HCT116 (cell line): ENCODE measurements at regions not wholly inside any gene's neighbourhood (a gene's known extent, or its start where the extent isn't known, plus 50 kb on each side); places are given as distances from the start of the nearest gene placed in this dataset.

Source experiments
- ATAC-seq: fragments of 200-7000 bp; cut with Tn5 transposase; 2 replicates; pipeline ENCODE4 v1.9.1; 2020; ENCODE audit warnings: mild to moderate bottlenecking, moderate library complexity
- BruUV-seq: library from RNA; stranded (reverse); fragments of 400-500 nt; replicated peaks from 2 replicates; lab custom pipeline; 2021; lab: Mats Ljungman, UMichigan
- CTCF ChIA-PET: fragments of 300-600 bp; sonication (Branson Sonifier 250); formaldehyde crosslinking; loops from one replicate; lab custom pipeline; 2021; ENCODE audit warnings: antibody characterized with exemption; lab: Charles Lee
- POLR2A ChIA-PET: fragments of 300-600, 350-600 bp; sonication (Branson Sonifier 250); formaldehyde crosslinking; loops from one replicate; lab custom pipeline; 2021; ENCODE audit warnings: antibody characterized with exemption; lab: Charles Lee
- RAD21 ChIA-PET, 2 experiments: fragments of 300-600 bp; sonication (Branson Sonifier 250); formaldehyde crosslinking; loops; one replicate each; lab custom pipeline; 2023; ENCODE audit warnings: low total read pairs in 2 of 2; ENCODE audit not compliant: uncharacterized antibody in 2 of 2, unreplicated experiment in 2 of 2, low non-redundant PET in 1 of 2; lab: Charles Lee
- DNase-seq: peaks from one replicate; pipeline ENCODE4 v3.0.0-alpha.2; 2010; ENCODE audit warnings: low read depth, low spot score
- H2AFZ ChIP-seq: fragments of 200-600 bp; shearing (Covaris generic), sonication (generic); 2 replicates; pipeline ENCODE4 v1.6.1; 2017; ENCODE audit warnings: low read depth, mixed run types, mixed read lengths, antibody characterized with exemption, low read length; ENCODE audit not compliant: poor library complexity, severe bottlenecking
- H3K27ac ChIP-seq: 2 replicates; pipeline ENCODE4 v1.5.1; 2012; ENCODE audit warnings: low read depth, low read length
- H3K27me3 ChIP-seq: fragments of 200-600 bp; sonication (generic); 2 replicates; pipeline ENCODE4 v1.6.1; 2016; ENCODE audit warnings: mixed run types, low read length, mixed read lengths; ENCODE audit not compliant: insufficient read depth
- H3K36me3 ChIP-seq, 2 experiments: fragments of 200-500 bp in 1 of 2; fragments of 200-600 bp in 1 of 2; sonication (Bioruptor generic) in 1 of 2; sonication (generic) in 1 of 2; 2 replicates each; pipeline versions ENCODE4 v1.5.1 to v1.6.1; 2014 to 2016; ENCODE audit warnings: low read length in 2 of 2, inconsistent platforms in 1 of 2, mixed read lengths in 1 of 2, mixed run types in 1 of 2; ENCODE audit not compliant: insufficient read depth in 2 of 2, control insufficient read depth in 1 of 2
- H3K4me1 ChIP-seq, 2 experiments: fragments of 200-600 bp in 1 of 2; sonication (generic) in 1 of 2; 2 replicates each; pipeline versions ENCODE4 v1.5.1 to v1.6.1; 2012 to 2017; ENCODE audit warnings: low read length in 2 of 2, inconsistent platforms in 1 of 2, mild to moderate bottlenecking in 1 of 2, mixed read lengths in 1 of 2, mixed run types in 1 of 2, moderate library complexity in 1 of 2; ENCODE audit not compliant: insufficient read depth in 2 of 2, control insufficient read depth in 1 of 2
- H3K4me2 ChIP-seq: fragments of 200-600 bp; sonication (generic); 2 replicates; pipeline ENCODE4 v1.6.1; 2017; ENCODE audit warnings: mixed run types, low read length, mixed read lengths
- H3K4me3 ChIP-seq, 2 experiments: fragments of 200-600 bp in 1 of 2; sonication (generic) in 1 of 2; replicated peaks in 1 of 2; 2 replicates each; pipeline ENCODE4 v1.5.1; 2011 to 2016; ENCODE audit warnings: low read length in 2 of 2, control low read depth in 1 of 2, low read depth in 1 of 2, mild to moderate bottlenecking in 1 of 2, mixed read lengths in 1 of 2, mixed run types in 1 of 2
- H3K79me2 ChIP-seq: fragments of 200-600 bp; sonication (generic); 2 replicates; pipeline ENCODE4 v1.6.1; 2017; ENCODE audit warnings: mild to moderate bottlenecking, mixed run types, low read length, moderate library complexity, mixed read lengths; ENCODE audit not compliant: insufficient read depth
- H3K9ac ChIP-seq: fragments of 200-600 bp; sonication (generic); 2 replicates; pipeline ENCODE4 v1.6.1; 2016; ENCODE audit warnings: low read length, mixed read lengths
- H3K9me2 ChIP-seq: fragments of 200-600 bp; sonication (generic), shearing (Covaris generic); 2 replicates; pipeline ENCODE4 v1.6.1; 2017; ENCODE audit warnings: mixed run types, mild to moderate bottlenecking, moderate library complexity; ENCODE audit not compliant: insufficient read depth
- H3K9me3 ChIP-seq, 2 experiments: fragments of 200-500 bp in 1 of 2; fragments of 200-600 bp in 1 of 2; sonication (Bioruptor generic) in 1 of 2; sonication (generic) in 1 of 2; 2 replicates each; pipeline ENCODE4 v1.6.1; 2014 to 2017; ENCODE audit warnings: low read length in 2 of 2, mixed read lengths in 2 of 2, inconsistent platforms in 1 of 2, low read depth in 1 of 2, mild to moderate bottlenecking in 1 of 2, mixed run types in 1 of 2, moderate library complexity in 1 of 2; ENCODE audit not compliant: control insufficient read depth in 1 of 2, insufficient read depth in 1 of 2
- H4K20me1 ChIP-seq: fragments of 200-600 bp; sonication (generic), shearing (Covaris generic); 2 replicates; pipeline ENCODE4 v1.6.1; 2017; ENCODE audit warnings: mixed run types, mild to moderate bottlenecking, moderate library complexity; ENCODE audit not compliant: insufficient read depth
- ATF3 ChIP-seq: IDR thresholded peaks from 2 replicates; pipeline ENCODE4 v1.6.1; 2012
- CBX3 ChIP-seq: IDR thresholded peaks from 2 replicates; pipeline ENCODE4 v1.6.1; 2012; ENCODE audit warnings: low read depth
- CEBPB ChIP-seq: IDR thresholded peaks from 2 replicates; pipeline ENCODE4 v1.6.1; 2012; ENCODE audit warnings: low read depth
- EGR1 ChIP-seq: IDR thresholded peaks from 2 replicates; pipeline ENCODE4 v1.6.1; 2012; ENCODE audit warnings: low read depth
- ELF1 ChIP-seq: IDR thresholded peaks from 2 replicates; pipeline ENCODE4 v1.6.1; 2012; ENCODE audit warnings: low read depth, borderline replicate concordance
- EZH2 ChIP-seq: fragments of 200-600 bp; sonication (generic); IDR thresholded peaks from 2 replicates; pipeline ENCODE4 v1.6.1; 2017; ENCODE audit warnings: antibody characterized with exemption, mixed run types
- EZH2phosphoT487 ChIP-seq: fragments of 200-600 bp; IDR thresholded peaks from 2 replicates; pipeline ENCODE4 v1.6.1; 2018; ENCODE audit warnings: antibody characterized with exemption, borderline replicate concordance
- JUND ChIP-seq: IDR thresholded peaks from 2 replicates; pipeline ENCODE4 v1.6.1; 2012
- POLR2A ChIP-seq: IDR thresholded peaks from 2 replicates; pipeline ENCODE4 v1.7.0; 2011; ENCODE audit warnings: borderline replicate concordance; ENCODE audit not compliant: insufficient read depth, insufficient read length; ENCODE audit errors: extremely low read depth
- POLR2AphosphoS5 ChIP-seq: IDR thresholded peaks from 2 replicates; pipeline ENCODE4 v1.6.1; 2011; ENCODE audit warnings: mild to moderate bottlenecking, low read depth, low read length, moderate library complexity
- RAD21 ChIP-seq: IDR thresholded peaks from 2 replicates; pipeline ENCODE4 v1.6.1; 2012; ENCODE audit warnings: low read depth, mild to moderate bottlenecking
- SP1 ChIP-seq: IDR thresholded peaks from 2 replicates; pipeline ENCODE4 v1.6.1; 2012; ENCODE audit warnings: low read depth
- TCF7L2 ChIP-seq: IDR thresholded peaks from 2 replicates; pipeline ENCODE4 v1.7.0; 2011; ENCODE audit warnings: borderline replicate concordance, inconsistent platforms; ENCODE audit not compliant: insufficient read depth, insufficient read length; ENCODE audit errors: extremely low read depth
- YY1 ChIP-seq: IDR thresholded peaks from 2 replicates; pipeline ENCODE4 v1.6.1; 2011; ENCODE audit warnings: low read length, low read depth, moderate library complexity, mild to moderate bottlenecking; ENCODE audit not compliant: insufficient replicate concordance; ENCODE audit errors: extremely low read depth
- ZFX ChIP-seq: fragments of 450-650 bp; IDR thresholded peaks from 2 replicates; pipeline ENCODE4 v1.6.1; 2017
- ZNF274 ChIP-seq: fragments of 200-500 bp; sonication (Bioruptor generic); IDR thresholded peaks from 2 replicates; pipeline ENCODE4 v1.6.1; 2014; ENCODE audit warnings: mild to moderate bottlenecking, low read depth, low read length, inconsistent platforms
- intact Hi-C: fragments of 100-400 bp; cut with micrococcal nuclease; formaldehyde crosslinking; loops from 2 replicates; pipeline ENCODE4 v1.10.0; 2022
- TF ChIP-seq, protein P1 (sequence below): IDR thresholded peaks from 2 replicates; pipeline ENCODE4 v1.6.1; 2011; ENCODE audit warnings: mild to moderate bottlenecking, low read length, moderate library complexity; ENCODE audit not compliant: insufficient replicate concordance; ENCODE audit errors: extremely low read depth
- TF ChIP-seq, protein P2 (sequence below), 3 experiments: fragments of 200-600 bp in 1 of 3; sonication (generic) in 1 of 3; IDR thresholded peaks in 2 of 3; conservative IDR thresholded peaks in 1 of 3; 2 replicates each; pipeline ENCODE4 v1.5.1; 2012 to 2017; ENCODE audit warnings: low read depth in 2 of 3, low read length in 2 of 3, antibody characterized with exemption in 1 of 3, borderline replicate concordance in 1 of 3, control low read depth in 1 of 3, mild to moderate bottlenecking in 1 of 3, mixed read lengths in 1 of 3, mixed run types in 1 of 3, moderate library complexity in 1 of 3; ENCODE audit not compliant: insufficient read depth in 1 of 3
- TF ChIP-seq, protein P3 (sequence below): IDR thresholded peaks from 2 replicates; pipeline ENCODE4 v1.6.1; 2012

- TF ChIP-seq ZNF274 (no peak), EGR1 (no peak), ELF1 (no peak), EZH2phosphoT487 (no peak), SP1 (no peak)
Measured at GRCh38 chr7:89943525-89944050, 210.7 kb upstream of the STEAP1 start (continued).

GRCh38 chr7:89958525-89959068 is 195.7 kb upstream of the STEAP1 start:
- Histone ChIP-seq H3K79me2 (no peaks in the 10 kb centered on the region), H3K4me1 (no peaks in the 10 kb centered on the region), H3K9me3 (no peaks in the 10 kb centered on the region), H3K9ac (no peak overlapping the region), H3K4me3 (no peak overlapping the region), H4K20me1 (no peaks in the 10 kb centered on the region), H3K36me3 (no peaks in the 10 kb centered on the region), H3K27ac (no peak overlapping the region), H2AFZ (no peak overlapping the region), H3K27me3 (no peaks in the 10 kb centered on the region), H3K9me2 (no peaks in the 10 kb centered on the region), H3K4me2 (no peak overlapping the region)
- CTCF ChIA-PET, result no interaction called here
- BruUV-seq, result no TSS peak
- no peak for ATAC-seq
- POLR2A ChIA-PET, result no interaction called here
- intact Hi-C loops, result no loop called here
- RAD21 ChIA-PET, result no interaction called here
- TF ChIP-seq EZH2phosphoT487, result no peak
- no peak for TF ChIP-seq CEBPB
- no peak for TF ChIP-seq ZNF274
- no peak for TF ChIP-seq YY1
- TF ChIP-seq RAD21, result no peak
- TF ChIP-seq ZFX, result no peak
- TF ChIP-seq ELF1, result no peak
- no peak for TF ChIP-seq TCF7L2
- TF ChIP-seq JUND, result no peak
- no peak for TF ChIP-seq POLR2AphosphoS5
- TF ChIP-seq, protein P1, sequence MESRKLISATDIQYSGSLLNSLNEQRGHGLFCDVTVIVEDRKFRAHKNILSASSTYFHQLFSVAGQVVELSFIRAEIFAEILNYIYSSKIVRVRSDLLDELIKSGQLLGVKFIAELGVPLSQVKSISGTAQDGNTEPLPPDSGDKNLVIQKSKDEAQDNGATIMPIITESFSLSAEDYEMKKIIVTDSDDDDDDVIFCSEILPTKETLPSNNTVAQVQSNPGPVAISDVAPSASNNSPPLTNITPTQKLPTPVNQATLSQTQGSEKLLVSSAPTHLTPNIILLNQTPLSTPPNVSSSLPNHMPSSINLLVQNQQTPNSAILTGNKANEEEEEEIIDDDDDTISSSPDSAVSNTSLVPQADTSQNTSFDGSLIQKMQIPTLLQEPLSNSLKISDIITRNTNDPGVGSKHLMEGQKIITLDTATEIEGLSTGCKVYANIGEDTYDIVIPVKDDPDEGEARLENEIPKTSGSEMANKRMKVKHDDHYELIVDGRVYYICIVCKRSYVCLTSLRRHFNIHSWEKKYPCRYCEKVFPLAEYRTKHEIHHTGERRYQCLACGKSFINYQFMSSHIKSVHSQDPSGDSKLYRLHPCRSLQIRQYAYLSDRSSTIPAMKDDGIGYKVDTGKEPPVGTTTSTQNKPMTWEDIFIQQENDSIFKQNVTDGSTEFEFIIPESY, result no peak
- no peak for TF ChIP-seq SP1
- no peak for TF ChIP-seq ATF3
- no peak for TF ChIP-seq CBX3
- TF ChIP-seq, protein P2, sequence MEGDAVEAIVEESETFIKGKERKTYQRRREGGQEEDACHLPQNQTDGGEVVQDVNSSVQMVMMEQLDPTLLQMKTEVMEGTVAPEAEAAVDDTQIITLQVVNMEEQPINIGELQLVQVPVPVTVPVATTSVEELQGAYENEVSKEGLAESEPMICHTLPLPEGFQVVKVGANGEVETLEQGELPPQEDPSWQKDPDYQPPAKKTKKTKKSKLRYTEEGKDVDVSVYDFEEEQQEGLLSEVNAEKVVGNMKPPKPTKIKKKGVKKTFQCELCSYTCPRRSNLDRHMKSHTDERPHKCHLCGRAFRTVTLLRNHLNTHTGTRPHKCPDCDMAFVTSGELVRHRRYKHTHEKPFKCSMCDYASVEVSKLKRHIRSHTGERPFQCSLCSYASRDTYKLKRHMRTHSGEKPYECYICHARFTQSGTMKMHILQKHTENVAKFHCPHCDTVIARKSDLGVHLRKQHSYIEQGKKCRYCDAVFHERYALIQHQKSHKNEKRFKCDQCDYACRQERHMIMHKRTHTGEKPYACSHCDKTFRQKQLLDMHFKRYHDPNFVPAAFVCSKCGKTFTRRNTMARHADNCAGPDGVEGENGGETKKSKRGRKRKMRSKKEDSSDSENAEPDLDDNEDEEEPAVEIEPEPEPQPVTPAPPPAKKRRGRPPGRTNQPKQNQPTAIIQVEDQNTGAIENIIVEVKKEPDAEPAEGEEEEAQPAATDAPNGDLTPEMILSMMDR (IDR thresholded peaks at IDR 0.05 in 2 of 3, conservative IDR thresholded peaks at IDR 0.05 in 1 of 3; ENCODE audit: borderline replicate concordance in 1 of 3, insufficient read depth in 1 of 3, low read depth in 2 of 3, low read length in 2 of 3), result no peak
- TF ChIP-seq EZH2, result no peak
- TF ChIP-seq POLR2A, result no peak
- TF ChIP-seq, protein P3, sequence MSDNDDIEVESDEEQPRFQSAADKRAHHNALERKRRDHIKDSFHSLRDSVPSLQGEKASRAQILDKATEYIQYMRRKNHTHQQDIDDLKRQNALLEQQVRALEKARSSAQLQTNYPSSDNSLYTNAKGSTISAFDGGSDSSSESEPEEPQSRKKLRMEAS, result no peak
- DNase-seq, result no peak
